ENCODE measurements at regions not wholly inside any gene's neighbourhood (a gene's known extent, or its start where the extent isn't known, plus 50 kb on each side); places are given as distances from the start of the nearest gene placed in this dataset.

GRCh38 chr1:37261129-37261528 is 213.3 kb upstream of the ZC3H12A start:
- Histone ChIP-seq H3K9me3 (ENCODE audit: control insufficient read depth in 4 of 4, insufficient read depth in 3 of 4, low read length in 3 of 4) (peaks cover 0 to 8% (median 0%) of the 10 kb centered on the region in 4 donors), H3K36me3 (ENCODE audit: control insufficient read depth in 4 of 4, insufficient read depth in 4 of 4, low read length in 4 of 4) (no peaks in the 10 kb centered on the region), H3K4me3 (no peak overlapping the region), H3K27ac (ENCODE audit: low read depth in 1 of 2, low read length in 1 of 2) (no peak overlapping the region), H3K27me3 (ENCODE audit: control insufficient read depth in 3 of 3, insufficient read depth in 3 of 3, low read length in 2 of 3) (peaks cover 0 to 3% (median 2%) of the 10 kb centered on the region in 3 donors), H3K4me1 (ENCODE audit: control insufficient read depth in 5 of 5, insufficient read depth in 5 of 5, low read length in 5 of 5) (no peaks in the 10 kb centered on the region), H3K9ac (ENCODE audit: insufficient read depth in 1 of 2, low read length in 2 of 2) (no peak overlapping the region)
- no peak for ATAC-seq (ENCODE audit: insufficient read depth, low FRiP score)
- TF ChIP-seq, protein P1, sequence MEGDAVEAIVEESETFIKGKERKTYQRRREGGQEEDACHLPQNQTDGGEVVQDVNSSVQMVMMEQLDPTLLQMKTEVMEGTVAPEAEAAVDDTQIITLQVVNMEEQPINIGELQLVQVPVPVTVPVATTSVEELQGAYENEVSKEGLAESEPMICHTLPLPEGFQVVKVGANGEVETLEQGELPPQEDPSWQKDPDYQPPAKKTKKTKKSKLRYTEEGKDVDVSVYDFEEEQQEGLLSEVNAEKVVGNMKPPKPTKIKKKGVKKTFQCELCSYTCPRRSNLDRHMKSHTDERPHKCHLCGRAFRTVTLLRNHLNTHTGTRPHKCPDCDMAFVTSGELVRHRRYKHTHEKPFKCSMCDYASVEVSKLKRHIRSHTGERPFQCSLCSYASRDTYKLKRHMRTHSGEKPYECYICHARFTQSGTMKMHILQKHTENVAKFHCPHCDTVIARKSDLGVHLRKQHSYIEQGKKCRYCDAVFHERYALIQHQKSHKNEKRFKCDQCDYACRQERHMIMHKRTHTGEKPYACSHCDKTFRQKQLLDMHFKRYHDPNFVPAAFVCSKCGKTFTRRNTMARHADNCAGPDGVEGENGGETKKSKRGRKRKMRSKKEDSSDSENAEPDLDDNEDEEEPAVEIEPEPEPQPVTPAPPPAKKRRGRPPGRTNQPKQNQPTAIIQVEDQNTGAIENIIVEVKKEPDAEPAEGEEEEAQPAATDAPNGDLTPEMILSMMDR (IDR thresholded peaks at IDR 0.05; ENCODE audit: control extremely low read depth, extremely low read depth): no peak
- no peak for DNase-seq
- WGBS, 2 donors: 72 to 84% methylated on average over 2 of the region's 2 CpGs

DNA sequence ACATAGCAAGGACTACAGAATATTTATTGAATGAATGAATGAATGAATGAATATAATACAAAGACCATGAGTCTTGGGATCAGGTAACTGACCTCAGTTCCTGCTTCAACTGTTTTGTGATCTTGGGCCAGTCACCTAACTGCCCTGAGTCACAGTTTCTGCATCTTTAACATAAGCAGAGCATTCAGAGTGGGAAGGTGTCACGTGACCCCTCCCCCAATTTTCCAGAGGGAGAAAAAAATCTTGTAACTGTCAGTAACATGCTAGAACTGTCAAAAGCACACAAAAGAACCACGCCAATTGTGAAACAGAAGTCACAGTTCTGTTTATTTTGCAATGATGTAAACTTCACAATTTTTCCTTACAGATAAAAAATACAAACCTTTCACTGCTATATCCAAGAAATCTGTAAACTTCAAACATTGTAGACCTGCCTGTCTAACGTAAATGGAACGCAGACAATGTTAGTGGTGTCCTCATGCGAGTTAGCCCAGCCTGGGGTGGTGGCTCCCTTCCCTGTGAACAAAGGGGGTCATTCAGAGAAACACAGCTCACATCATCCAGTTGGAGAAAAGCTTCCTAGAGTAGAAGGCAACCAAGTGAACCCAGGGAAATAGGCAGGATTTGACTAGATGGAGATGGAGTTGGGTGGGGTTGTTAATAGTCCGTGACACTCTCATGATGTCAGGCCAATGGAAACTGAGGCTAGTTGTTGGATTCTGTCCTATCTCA is 211.8 kb upstream of the ZC3H12A start:
- Histone ChIP-seq H3K4me3 (no peak overlapping the region), H3K4me1 (ENCODE audit: control insufficient read depth in 5 of 5, insufficient read depth in 5 of 5, low read length in 5 of 5) (no peaks in the 10 kb centered on the region), H3K27ac (ENCODE audit: low read depth in 1 of 2, low read length in 1 of 2) (no peak overlapping the region), H3K9me3 (ENCODE audit: control insufficient read depth in 4 of 4, insufficient read depth in 3 of 4, low read length in 3 of 4) (peaks cover 0 to 8% (median 0%) of the 10 kb centered on the region in 4 donors), H3K9ac (ENCODE audit: insufficient read depth in 1 of 2, low read length in 2 of 2) (no peak overlapping the region), H3K36me3 (ENCODE audit: control insufficient read depth in 4 of 4, insufficient read depth in 4 of 4, low read length in 4 of 4) (no peaks in the 10 kb centered on the region), H3K27me3 (ENCODE audit: control insufficient read depth in 3 of 3, insufficient read depth in 3 of 3, low read length in 2 of 3) (peaks cover 0 to 3% (median 2%) of the 10 kb centered on the region in 3 donors)
- no peak for DNase-seq
- TF ChIP-seq, protein P1 (IDR thresholded peaks at IDR 0.05; ENCODE audit: control extremely low read depth, extremely low read depth): no peak
- whole genome bisulfite sequencing, 2 donors: 58 to 67% methylated on average over 6 of the region's 6 CpGs
- no peak for ATAC-seq (ENCODE audit: insufficient read depth, low FRiP score)

DNA sequence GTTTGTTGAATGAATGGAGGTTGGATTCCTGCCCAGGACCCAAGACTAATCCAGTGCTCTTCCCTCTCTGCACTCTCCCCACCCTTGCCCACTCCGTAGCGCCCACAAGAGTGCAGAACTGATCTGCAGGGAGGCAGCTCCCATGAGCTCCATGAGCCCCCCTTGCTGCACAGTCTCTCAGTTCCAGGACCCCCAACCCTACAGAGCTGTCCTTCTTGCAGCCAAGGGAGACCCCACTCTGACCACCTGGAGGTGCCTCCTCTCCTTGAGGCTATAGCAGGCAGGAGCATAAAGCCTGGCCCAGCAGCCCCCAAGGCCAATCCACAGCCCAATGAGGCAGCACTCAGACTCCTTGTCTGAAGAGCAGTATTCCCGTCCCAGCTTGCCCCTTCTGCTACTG is 209.2 kb upstream of the ZC3H12A start:
- Histone ChIP-seq H3K4me1 (ENCODE audit: control insufficient read depth in 5 of 5, insufficient read depth in 5 of 5, low read length in 5 of 5) (no peaks in the 10 kb centered on the region), H3K4me3 (no peak overlapping the region), H3K27ac (ENCODE audit: low read depth in 1 of 2, low read length in 1 of 2) (no peak overlapping the region), H3K27me3 (ENCODE audit: control insufficient read depth in 3 of 3, insufficient read depth in 3 of 3, low read length in 2 of 3) (no peaks in the 10 kb centered on the region), H3K9ac (ENCODE audit: insufficient read depth in 1 of 2, low read length in 2 of 2) (no peak overlapping the region), H3K36me3 (ENCODE audit: control insufficient read depth in 4 of 4, insufficient read depth in 4 of 4, low read length in 4 of 4) (no peaks in the 10 kb centered on the region), H3K9me3 (ENCODE audit: control insufficient read depth in 4 of 4, insufficient read depth in 3 of 4, low read length in 3 of 4) (peaks cover 0 to 8% (median 0%) of the 10 kb centered on the region in 4 donors)
- ATAC-seq (ENCODE audit: insufficient read depth, low FRiP score) (no peak), DNase-seq (no peak)
- WGBS, 2 donors: 74 to 85% methylated on average over 3 of the region's 3 CpGs
- TF ChIP-seq, protein P1 (IDR thresholded peaks at IDR 0.05; ENCODE audit: control extremely low read depth, extremely low read depth): no peak

Measured in lung (tissue), 11 donors.